ENCODE measurements at regions not wholly inside any gene's neighbourhood (a gene's known extent, or its start where the extent isn't known, plus 50 kb on each side); places are given as distances from the start of the nearest gene placed in this dataset.

- Mint-ChIP-seq H3K27ac (no peak overlapping the region), H3K36me3 (ENCODE audit: low read depth) (no peaks in the 10 kb centered on the region), H3K27me3 (ENCODE audit: low read depth) (no peaks in the 10 kb centered on the region), H3K4me3 (no peak overlapping the region), H3K9me3 (no peaks in the 10 kb centered on the region), H3K4me1 (peaks cover 13% of the 10 kb centered on the region)
- no peak for TF ChIP-seq CTCF (IDR thresholded peaks at IDR 0.05; ENCODE audit: unreplicated experiment in 3 of 3)
These were observed 285.6 kb upstream of the ACVR2A start for GRCh38 chr2:147559070-147559725.

- Mint-ChIP-seq H3K4me1 (peaks cover 19% of the 10 kb centered on the region), H3K36me3 (ENCODE audit: low read depth) (no peaks in the 10 kb centered on the region), H3K27ac (no peak overlapping the region), H3K9me3 (no peaks in the 10 kb centered on the region), H3K4me3 (no peak overlapping the region), H3K27me3 (ENCODE audit: low read depth) (no peaks in the 10 kb centered on the region)
- no peak for TF ChIP-seq CTCF (IDR thresholded peaks at IDR 0.05; ENCODE audit: unreplicated experiment in 3 of 3)
These were observed 286.2 kb upstream of the ACVR2A start for GRCh38 chr2:147558620-147559019.

GRCh38 chr2:147554521-147555107, 290.2 kb upstream of the ACVR2A start:
- H3K27me3 Mint-ChIP-seq (ENCODE audit: low read depth), result no peaks in the 10 kb centered on the region
- no peak overlapping the region for H3K4me3 Mint-ChIP-seq
- H3K9me3 Mint-ChIP-seq, result no peaks in the 10 kb centered on the region
- peaks cover 20% of the 10 kb centered on the region for H3K4me1 Mint-ChIP-seq
- H3K27ac Mint-ChIP-seq, result peak overlapping the region in 1 of 3 experiments; percentile 55
- no peak for TF ChIP-seq CTCF (IDR thresholded peaks at IDR 0.05; ENCODE audit: unreplicated experiment in 3 of 3)
- no peaks in the 10 kb centered on the region for H3K36me3 Mint-ChIP-seq (ENCODE audit: low read depth)

GRCh38 chr2:147553775-147554271, 291.0 kb upstream of the ACVR2A start:
- Mint-ChIP-seq H3K27me3 (ENCODE audit: low read depth) (no peaks in the 10 kb centered on the region), H3K4me3 (no peak overlapping the region), H3K36me3 (ENCODE audit: low read depth) (no peaks in the 10 kb centered on the region), H3K4me1 (peaks cover 15% of the 10 kb centered on the region), H3K27ac (peak overlapping the region in 1 of 3 experiments; percentile 55), H3K9me3 (no peaks in the 10 kb centered on the region)
- no peak for TF ChIP-seq CTCF (IDR thresholded peaks at IDR 0.05; ENCODE audit: unreplicated experiment in 3 of 3)

GRCh38 chr2:147550995-147551731, 293.7 kb upstream of the ACVR2A start:
- H3K4me1 Mint-ChIP-seq, result peaks cover 24% of the 10 kb centered on the region
- H3K27me3 Mint-ChIP-seq (ENCODE audit: low read depth), result no peaks in the 10 kb centered on the region
- H3K4me3 Mint-ChIP-seq, result no peak overlapping the region
- no peak overlapping the region for H3K27ac Mint-ChIP-seq
- H3K9me3 Mint-ChIP-seq, result no peaks in the 10 kb centered on the region
- no peak for TF ChIP-seq CTCF (IDR thresholded peaks at IDR 0.05; ENCODE audit: unreplicated experiment in 3 of 3)
- no peaks in the 10 kb centered on the region for H3K36me3 Mint-ChIP-seq (ENCODE audit: low read depth)
